GM19025 (cell line): ENCODE measurements at regions not wholly inside any gene's neighbourhood (a gene's known extent, or its start where the extent isn't known, plus 50 kb on each side); places are given as distances from the start of the nearest gene placed in this dataset.
"Not testable (repeated sequence)": the region's sequence is repeated elsewhere in the genome, so short reads cannot be mapped to it uniquely, and the experiment has no call there.

Source experiments
- ATAC-seq: cut with Tn5 transposase; IDR thresholded peaks from one replicate; pipeline ENCODE4 v1.9.1; 2021; ENCODE audit warnings: mild to moderate bottlenecking, low read depth, moderate library complexity; ENCODE audit not compliant: unreplicated experiment

GRCh38 chr1:99062192-99062591 lies 57.5 kb upstream of the PLPPR5 start:
- ATAC-seq = no peak

- no peak for ATAC-seq
Measured at GRCh38 chr1:99069146-99069545, 64.5 kb upstream of the PLPPR5 start.

GRCh38 chr1:99078529-99078928 lies 73.9 kb upstream of the PLPPR5 start:
- ATAC-seq = not testable (repeated sequence)

- no peak for ATAC-seq
Measured at GRCh38 chr1:99082366-99082765, 77.7 kb upstream of the PLPPR5 start.

GRCh38 chr1:99083338-99083737 lies 78.7 kb upstream of the PLPPR5 start:
- no peak for ATAC-seq

GRCh38 chr1:99084562-99084961 lies 79.9 kb upstream of the PLPPR5 start:
- ATAC-seq = peak; percentile 49

- ATAC-seq = no peak
Measured at GRCh38 chr1:99086057-99086456, 81.4 kb upstream of the PLPPR5 start.

- no peak for ATAC-seq
Measured at GRCh38 chr1:99098589-99098988, 93.9 kb upstream of the PLPPR5 start.

GRCh38 chr1:99106274-99106673 lies 101.6 kb upstream of the PLPPR5 start:
- ATAC-seq = no peak

GRCh38 chr1:99107680-99108079 lies 103.0 kb upstream of the PLPPR5 start:
- no peak for ATAC-seq

GRCh38 chr1:99110140-99111041 lies 105.7 kb upstream of the PLPPR5 start:
- ATAC-seq = no peak

GRCh38 chr1:99115231-99115630 lies 110.6 kb upstream of the PLPPR5 start:
- ATAC-seq = no peak

- no peak for ATAC-seq
Measured at GRCh38 chr1:99119188-99119587, 114.5 kb upstream of the PLPPR5 start.

GRCh38 chr1:99122039-99122438 lies 117.4 kb upstream of the PLPPR5 start:
- ATAC-seq = no peak

GRCh38 chr1:99123936-99124335 lies 119.3 kb upstream of the PLPPR5 start:
- no peak for ATAC-seq

GRCh38 chr1:99131546-99131945 lies 126.9 kb upstream of the PLPPR5 start:
- ATAC-seq = no peak

- no peak for ATAC-seq
Measured at GRCh38 chr1:99133756-99134500, 129.3 kb upstream of the PLPPR5 start.

GRCh38 chr1:99137554-99138206 lies 126.6 kb upstream of the PLPPR4 start:
- ATAC-seq = no peak

GRCh38 chr1:99139876-99140275 lies 124.4 kb upstream of the PLPPR4 start:
- ATAC-seq = no peak

- no peak for ATAC-seq
Measured at GRCh38 chr1:99146129-99146848, 118.0 kb upstream of the PLPPR4 start.

- ATAC-seq = no peak
Measured at GRCh38 chr1:99149952-99150351, 114.3 kb upstream of the PLPPR4 start.
